Suprapubic skin (tissue), 4 donors: ENCODE measurements at regions not wholly inside any gene's neighbourhood (a gene's known extent, or its start where the extent isn't known, plus 50 kb on each side); places are given as distances from the start of the nearest gene placed in this dataset.

Experiments
- DNase-seq, 2 donors: peaks; one replicate each; pipeline ENCODE4 v3.0.0-alpha.2; 2019; ENCODE audit warnings: low spot score in 2 of 2
- H3K27ac ChIP-seq: fragments of 200-600 bp; sonication (generic); one replicate; pipeline ENCODE4 v1.5.1; 2019
- H3K27me3 ChIP-seq: fragments of 200-600 bp; sonication (generic); one replicate; pipeline ENCODE4 v1.5.1; 2019
- H3K36me3 ChIP-seq: fragments of 200-600 bp; sonication (generic); one replicate; pipeline ENCODE4 v1.5.1; 2019
- H3K4me1 ChIP-seq: fragments of 200-600 bp; sonication (generic); one replicate; pipeline ENCODE4 v1.5.1; 2019
- H3K4me3 ChIP-seq: fragments of 200-600 bp; sonication (generic); one replicate; pipeline ENCODE4 v1.5.1; 2019; ENCODE audit warnings: mild to moderate bottlenecking
- H3K9me3 ChIP-seq: fragments of 200-600 bp; sonication (generic); one replicate; pipeline ENCODE4 v1.5.1; 2019
- CTCF ChIP-seq, 2 donors: fragments of 200-600 bp in 1 of 2; fragments of 450-650 bp in 1 of 2; sonication (generic) in 1 of 2; IDR thresholded peaks; one replicate each; pipeline ENCODE4 v1.5.1; 2016 to 2019; ENCODE audit warnings: antibody characterized with exemption in 2 of 2, mild to moderate bottlenecking in 1 of 2, moderate library complexity in 1 of 2
- EP300 ChIP-seq: sonication (generic); formaldehyde crosslinking; IDR thresholded peaks from one replicate; pipeline ENCODE4 v1.6.1; 2017; ENCODE audit warnings: antibody characterized with exemption
- POLR2A ChIP-seq, 2 donors: fragments of 450-650 bp; IDR thresholded peaks; one replicate each; pipeline ENCODE4 v1.6.1; 2017; ENCODE audit warnings: antibody characterized with exemption in 2 of 2, mild to moderate bottlenecking in 2 of 2, moderate library complexity in 2 of 2
- POLR2AphosphoS5 ChIP-seq, 3 donors: sonication (generic); formaldehyde crosslinking; IDR thresholded peaks; one replicate each; pipeline ENCODE4 v1.6.1; 2017; ENCODE audit warnings: antibody characterized with exemption in 3 of 3
- WGBS: methylation state at CpG from one replicate; pipeline ENCODE4 v1.1.5; 2018; 5-methylcytosine and 5-hydroxymethylcytosine counted together

- 68% methylated on average over 1 of the region's 1 CpG for WGBS
- TF ChIP-seq POLR2AphosphoS5 (IDR thresholded peaks at IDR 0.05) (no peak), EP300 (no peak), POLR2A (IDR thresholded peaks at IDR 0.05) (no peak), CTCF (IDR thresholded peaks at IDR 0.05) (no peak)
- no peaks in the 10 kb centered on the region for H3K4me1 ChIP-seq
- H3K9me3 ChIP-seq, result no peaks in the 10 kb centered on the region
- H3K27me3 ChIP-seq, result no peaks in the 10 kb centered on the region
- no peak for DNase-seq
- no peak overlapping the region for H3K4me3 ChIP-seq
- no peak overlapping the region for H3K27ac ChIP-seq
- no peaks in the 10 kb centered on the region for H3K36me3 ChIP-seq
Observed at GRCh38 chrX:42524379-42524778, 253.6 kb downstream of the PPP1R2C start.

- Histone ChIP-seq H3K36me3 (no peaks in the 10 kb centered on the region), H3K27ac (no peak overlapping the region), H3K27me3 (no peaks in the 10 kb centered on the region), H3K9me3 (no peaks in the 10 kb centered on the region), H3K4me3 (no peak overlapping the region), H3K4me1 (no peaks in the 10 kb centered on the region)
- TF ChIP-seq EP300, result no peak
- no peak for TF ChIP-seq CTCF (IDR thresholded peaks at IDR 0.05)
- 77% methylated on average over 1 of the region's 1 CpG for WGBS
- DNase-seq, result no peak
Observed at GRCh38 chrX:42519666-42520231, 258.2 kb downstream of the PPP1R2C start.

GRCh38 chrX:42515939-42516338, 262.0 kb downstream of the PPP1R2C start:
- H3K27me3 ChIP-seq, result no peaks in the 10 kb centered on the region
- TF ChIP-seq POLR2A (IDR thresholded peaks at IDR 0.05), result no peak
- 57% methylated on average over 1 of the region's 1 CpG for WGBS
- H3K4me3 ChIP-seq, result no peak overlapping the region
- H3K9me3 ChIP-seq, result no peaks in the 10 kb centered on the region
- DNase-seq, result no peak
- no peaks in the 10 kb centered on the region for H3K36me3 ChIP-seq
- H3K4me1 ChIP-seq, result no peaks in the 10 kb centered on the region
- no peak overlapping the region for H3K27ac ChIP-seq

GRCh38 chrX:42505016-42505415, 272.9 kb downstream of the PPP1R2C start:
- TF ChIP-seq EP300 (no peak), POLR2AphosphoS5 (IDR thresholded peaks at IDR 0.05) (no peak), CTCF (IDR thresholded peaks at IDR 0.05) (no peak), POLR2A (IDR thresholded peaks at IDR 0.05) (no peak)
- whole genome bisulfite sequencing, result 41% methylated on average over 7 of the region's 7 CpGs
- DNase-seq, result no peak
- no peaks in the 10 kb centered on the region for H3K27me3 ChIP-seq
- no peaks in the 10 kb centered on the region for H3K4me1 ChIP-seq
- no peak overlapping the region for H3K27ac ChIP-seq
- H3K4me3 ChIP-seq, result no peak overlapping the region
- H3K9me3 ChIP-seq, result no peaks in the 10 kb centered on the region
- no peaks in the 10 kb centered on the region for H3K36me3 ChIP-seq

- H3K36me3 ChIP-seq, result no peaks in the 10 kb centered on the region
- H3K27ac ChIP-seq, result no peak overlapping the region
- DNase-seq, result no peak
- no peak for TF ChIP-seq EP300
- TF ChIP-seq CTCF (IDR thresholded peaks at IDR 0.05), result no peak
- no peaks in the 10 kb centered on the region for H3K9me3 ChIP-seq
- WGBS, result 77% methylated on average over 2 of the region's 2 CpGs
- no peaks in the 10 kb centered on the region for H3K27me3 ChIP-seq
- no peaks in the 10 kb centered on the region for H3K4me1 ChIP-seq
- no peak overlapping the region for H3K4me3 ChIP-seq
Observed at GRCh38 chrX:42499620-42500019, 278.3 kb downstream of the PPP1R2C start.

GRCh38 chrX:42497356-42497755, 280.6 kb downstream of the PPP1R2C start:
- no peak overlapping the region for H3K27ac ChIP-seq
- no peak for DNase-seq
- H3K27me3 ChIP-seq, result no peaks in the 10 kb centered on the region
- H3K4me1 ChIP-seq, result no peaks in the 10 kb centered on the region
- 71% methylated on average over 4 of the region's 4 CpGs for WGBS
- TF ChIP-seq POLR2A (IDR thresholded peaks at IDR 0.05), result no peak
- no peak for TF ChIP-seq EP300
- no peak for TF ChIP-seq POLR2AphosphoS5 (IDR thresholded peaks at IDR 0.05)
- TF ChIP-seq CTCF (IDR thresholded peaks at IDR 0.05), result no peak
- H3K36me3 ChIP-seq, result no peaks in the 10 kb centered on the region
- H3K9me3 ChIP-seq, result no peaks in the 10 kb centered on the region
- H3K4me3 ChIP-seq, result no peak overlapping the region
